HL-60 (cell line): ENCODE measurements at regions not wholly inside any gene's neighbourhood (a gene's known extent, or its start where the extent isn't known, plus 50 kb on each side); places are given as distances from the start of the nearest gene placed in this dataset.

Experiments
- DNase-seq, 2 experiments: peaks; one replicate each; pipeline ENCODE4 v3.0.0-alpha.2; 2010 to 2020; ENCODE audit warnings: low read depth in 1 of 2, low spot score in 1 of 2
- H3K27ac ChIP-seq: fragments of 250-450 bp; sonication (Bioruptor Pico); replicated peaks from 2 replicates; pipeline ENCODE4 v1.5.1; 2020; ENCODE audit warnings: mild to moderate bottlenecking, moderate library complexity
- H3K27me3 ChIP-seq: fragments of 250-450 bp; sonication (Bioruptor Pico); 2 replicates; pipeline ENCODE4 v1.5.1; 2021; ENCODE audit warnings: mild to moderate bottlenecking, moderate library complexity; ENCODE audit not compliant: insufficient read depth, poor library complexity, severe bottlenecking
- H3K4me3 ChIP-seq: replicated peaks from 2 replicates; pipeline ENCODE4 v1.5.1; 2011; ENCODE audit warnings: mild to moderate bottlenecking, control low read depth, low read length; ENCODE audit not compliant: insufficient read depth
- CTCF ChIP-seq: IDR thresholded peaks from one replicate; pipeline ENCODE4 v1.5.1; 2011; ENCODE audit warnings: low read length, control low read depth, inconsistent platforms; ENCODE audit not compliant: insufficient read depth
- GABPA ChIP-seq: IDR thresholded peaks from 2 replicates; pipeline ENCODE4 v1.6.1; 2012; ENCODE audit warnings: low read depth
- POLR2AphosphoS5 ChIP-seq: IDR thresholded peaks from 2 replicates; pipeline ENCODE4 v1.6.1; 2012; ENCODE audit warnings: low read depth
- REST ChIP-seq: IDR thresholded peaks from 2 replicates; pipeline ENCODE4 v1.6.1; 2012; ENCODE audit warnings: low read depth; ENCODE audit not compliant: insufficient replicate concordance
- SPI1 ChIP-seq: IDR thresholded peaks from 2 replicates; pipeline ENCODE4 v1.6.1; 2012; ENCODE audit warnings: low read depth, mild to moderate bottlenecking, borderline replicate concordance

GRCh38 chr5:10876006-10876744 lies 115.1 kb upstream of the DAP start:
- Histone ChIP-seq H3K27me3 (peaks cover 2% of the 10 kb centered on the region), H3K4me3 (no peak overlapping the region), H3K27ac (no peak overlapping the region)
- TF ChIP-seq POLR2AphosphoS5 (no peak), GABPA (no peak), CTCF (no peak), SPI1 (no peak; the same call in 1 of the 2 replicates), REST (no peak)
- peak in 1 of 2 experiments; percentile 62 for DNase-seq

- no peak for DNase-seq
- no peak for TF ChIP-seq SPI1
- no peak overlapping the region for H3K4me3 ChIP-seq
- H3K27ac ChIP-seq = no peak overlapping the region
- H3K27me3 ChIP-seq = peaks cover 2% of the 10 kb centered on the region
Measured at GRCh38 chr5:10875201-10875768, 114.3 kb upstream of the DAP start.

- Histone ChIP-seq H3K4me3 (no peak overlapping the region), H3K27me3 (peaks cover 2% of the 10 kb centered on the region), H3K27ac (no peak overlapping the region)
- TF ChIP-seq CTCF (no peak), REST (no peak), POLR2AphosphoS5 (no peak), SPI1 (no peak), GABPA (no peak)
- no peak for DNase-seq
Measured at GRCh38 chr5:10874541-10874940, 113.5 kb upstream of the DAP start.

- peaks cover 2% of the 10 kb centered on the region for H3K27me3 ChIP-seq
- TF ChIP-seq GABPA (no peak), REST (no peak), CTCF (no peak), POLR2AphosphoS5 (no peak), SPI1 (no peak)
- no peak overlapping the region for H3K4me3 ChIP-seq
- DNase-seq = no peak
- H3K27ac ChIP-seq = no peak overlapping the region
Measured at GRCh38 chr5:10870791-10871190, 109.8 kb upstream of the DAP start.
